Hematopoietic multipotent progenitor cell treated with erythropoietin and hydrocortisone succinate and interleukin-3 and kit ligand, for 4 days (in vitro differentiated cells): ENCODE measurements at regions not wholly inside any gene's neighbourhood (a gene's known extent, or its start where the extent isn't known, plus 50 kb on each side); places are given as distances from the start of the nearest gene placed in this dataset.
"Not testable (repeated sequence)": the region's sequence is repeated elsewhere in the genome, so short reads cannot be mapped to it uniquely, and the experiment has no call there.

Experiments used
- DNase-seq: peaks from one replicate; pipeline ENCODE4 v3.0.0-alpha.2; 2015

GRCh38 chr6:121596441-121596840, 161.0 kb downstream of the GJA1 start:
- no peak for DNase-seq

- DNase-seq, result no peak
These were observed 162.2 kb downstream of the GJA1 start for GRCh38 chr6:121597654-121598053.

GRCh38 chr6:121599331-121599730, 163.9 kb downstream of the GJA1 start:
- DNase-seq, result not testable (repeated sequence)

- no peak for DNase-seq
These were observed 165.1 kb downstream of the GJA1 start for GRCh38 chr6:121600389-121601168.

GRCh38 chr6:121603486-121603885, 168.0 kb downstream of the GJA1 start:
- DNase-seq, result no peak

- DNase-seq, result no peak
These were observed 172.3 kb downstream of the GJA1 start for GRCh38 chr6:121607721-121608120.

- no peak for DNase-seq
These were observed 172.8 kb downstream of the GJA1 start for GRCh38 chr6:121608270-121608669.

- DNase-seq, result no peak
These were observed 173.8 kb downstream of the GJA1 start for GRCh38 chr6:121609281-121609680.

GRCh38 chr6:121612927-121613326, 177.5 kb downstream of the GJA1 start:
- no peak for DNase-seq

GRCh38 chr6:121614115-121614514, 178.7 kb downstream of the GJA1 start:
- no peak for DNase-seq

- DNase-seq, result peak; percentile 2
These were observed 180.0 kb downstream of the GJA1 start for GRCh38 chr6:121615493-121615892.

- no peak for DNase-seq
These were observed 181.0 kb downstream of the GJA1 start for GRCh38 chr6:121616406-121616805.

- DNase-seq, result no peak
These were observed 181.9 kb downstream of the GJA1 start for GRCh38 chr6:121617388-121617787.

GRCh38 chr6:121619013-121619412, 183.6 kb downstream of the GJA1 start:
- DNase-seq, result no peak

- DNase-seq, result no peak
These were observed 184.7 kb downstream of the GJA1 start for GRCh38 chr6:121619987-121620740.

- no peak for DNase-seq
These were observed 192.3 kb downstream of the GJA1 start for GRCh38 chr6:121627761-121628160.

- DNase-seq, result no peak
These were observed 195.3 kb downstream of the GJA1 start for GRCh38 chr6:121630716-121631115.

GRCh38 chr6:121631752-121632151, 196.3 kb downstream of the GJA1 start:
- DNase-seq, result not testable (repeated sequence)

GRCh38 chr6:121633309-121633708, 197.9 kb downstream of the GJA1 start:
- DNase-seq, result no peak

GRCh38 chr6:121634586-121634985, 199.1 kb downstream of the GJA1 start:
- not testable (repeated sequence) for DNase-seq

- DNase-seq, result no peak
These were observed 199.9 kb downstream of the GJA1 start for GRCh38 chr6:121635355-121635754.

- DNase-seq, result not testable (repeated sequence)
These were observed 200.8 kb downstream of the GJA1 start for GRCh38 chr6:121636217-121636616.

GRCh38 chr6:121639021-121639420, 203.6 kb downstream of the GJA1 start:
- no peak for DNase-seq

- DNase-seq, result no peak
These were observed 205.7 kb downstream of the GJA1 start for GRCh38 chr6:121641158-121641557.
